GM18507 (cell line): ENCODE measurements at regions not wholly inside any gene's neighbourhood (a gene's known extent, or its start where the extent isn't known, plus 50 kb on each side); places are given as distances from the start of the nearest gene placed in this dataset.
"Not testable (repeated sequence)": the region's sequence is repeated elsewhere in the genome, so short reads cannot be mapped to it uniquely, and the experiment has no call there.

Experiments
- DNase-seq: peaks from one replicate; pipeline ENCODE4 v3.0.0; 2011; ENCODE audit warnings: low read depth; ENCODE audit not compliant: insufficient read length; ENCODE audit errors: extremely low spot score
- FAIRE-seq: peaks from 2 replicates; lab custom pipeline; 2011; peaks lifted over from hg19 to GRCh38; lab: Jason Lieb, UNC

- FAIRE-seq, result no peak
- DNase-seq, result no peak
Observed at GRCh38 chr5:32534041-32534440, 51.3 kb upstream of the SUB1 start.

- DNase-seq (no peak), FAIRE-seq (peak; percentile 56)
Observed at GRCh38 chr5:32531885-32532520, 53.4 kb upstream of the SUB1 start.

DNA sequence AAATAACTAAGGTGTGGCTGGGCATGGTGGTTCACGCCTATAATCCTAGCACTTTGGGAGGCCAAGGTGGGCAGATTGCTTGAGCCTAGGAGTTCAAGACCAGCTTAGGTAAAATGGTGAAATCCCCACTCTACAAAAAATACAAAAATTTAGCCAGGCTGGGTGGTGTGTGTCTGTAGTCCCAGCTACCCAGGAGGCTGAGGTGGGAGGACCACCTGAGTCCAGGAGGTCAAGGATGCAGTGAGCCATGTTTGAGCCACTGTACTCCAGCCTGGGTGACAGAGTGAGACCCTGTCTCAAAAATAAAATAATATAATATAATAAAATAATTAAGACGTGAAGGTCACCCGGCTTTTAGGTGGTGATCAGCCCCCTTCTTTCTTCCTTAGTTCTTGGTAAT is 58.0 kb upstream of the SUB1 start:
- FAIRE-seq, DNase-seq: not testable (repeated sequence)

DNA sequence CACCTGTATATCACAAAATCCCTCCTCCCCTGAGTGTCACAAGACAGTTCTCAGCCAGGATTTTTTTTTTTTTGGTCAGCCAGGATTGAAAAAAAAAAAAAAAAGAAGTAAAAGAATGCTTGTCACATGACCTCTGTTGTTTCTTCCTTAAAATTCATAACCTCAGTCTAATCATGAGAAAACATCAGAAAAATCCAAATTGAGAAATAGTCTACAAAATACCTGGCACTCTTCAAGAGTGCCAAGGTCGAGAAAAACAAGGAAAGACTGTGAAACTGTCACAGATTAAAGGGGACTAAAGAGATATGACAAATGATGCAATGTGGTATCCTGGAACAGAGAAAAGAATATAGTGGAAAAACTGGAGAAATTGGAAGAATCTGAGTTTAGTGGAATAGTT is 58.5 kb upstream of the SUB1 start:
- FAIRE-seq, result no peak
- DNase-seq, result no peak

DNA sequence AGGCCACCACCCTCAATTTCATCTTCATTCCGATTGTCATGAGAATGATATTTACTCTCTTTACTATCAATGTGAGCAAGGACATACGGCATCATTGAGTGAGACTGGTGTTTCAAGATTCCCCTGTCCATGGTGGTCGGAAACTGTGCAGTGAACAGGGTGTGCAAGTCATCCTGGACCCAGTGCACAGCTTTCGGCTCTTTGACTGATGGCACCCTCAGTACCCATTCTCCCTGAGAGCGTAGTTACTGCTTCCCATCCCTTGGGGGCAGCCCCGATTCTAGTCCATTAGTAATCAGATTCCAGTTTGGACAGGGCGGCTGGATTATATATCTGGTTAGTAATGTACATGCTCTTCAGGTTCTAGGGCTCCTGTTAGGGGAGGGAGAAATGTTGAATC is 61.7 kb upstream of the SUB1 start:
- FAIRE-seq, result no peak
- DNase-seq, result no peak

DNA sequence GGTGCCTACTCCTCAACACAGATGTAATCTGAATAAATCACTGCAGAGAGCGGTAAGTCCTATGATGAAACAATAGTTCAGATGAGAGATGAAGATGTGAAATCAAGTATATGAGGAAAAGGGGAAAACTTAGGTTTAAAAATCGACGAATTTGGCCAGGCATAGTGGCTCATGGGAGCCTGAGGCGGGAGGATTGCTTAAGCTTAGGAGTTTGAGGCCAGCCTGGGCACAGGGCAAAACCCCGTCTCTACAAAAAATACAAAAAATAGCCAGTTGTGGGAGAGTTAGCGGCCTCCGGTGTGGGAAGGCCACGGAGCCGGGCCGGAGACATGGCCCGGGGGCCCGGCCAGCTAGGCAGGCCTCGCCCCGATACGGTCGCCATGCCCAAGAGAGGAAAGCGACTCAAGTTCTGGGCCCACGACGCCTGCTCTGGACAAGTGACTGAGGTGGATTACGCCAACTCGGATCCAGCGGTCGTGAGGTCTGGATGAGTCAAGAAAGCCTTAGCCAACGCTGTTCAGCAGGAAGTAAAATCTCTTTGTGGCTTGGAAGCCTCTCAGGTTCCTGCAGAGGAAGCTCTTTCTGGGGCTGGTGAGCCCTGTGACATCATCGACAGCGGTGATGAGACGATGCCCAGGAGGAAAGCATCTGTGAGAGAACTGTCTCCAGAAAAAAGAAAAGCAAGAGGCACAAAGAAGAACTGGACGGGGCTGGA is 62.8 kb upstream of the SUB1 start:
- FAIRE-seq (no peak), DNase-seq (no peak)

DNA sequence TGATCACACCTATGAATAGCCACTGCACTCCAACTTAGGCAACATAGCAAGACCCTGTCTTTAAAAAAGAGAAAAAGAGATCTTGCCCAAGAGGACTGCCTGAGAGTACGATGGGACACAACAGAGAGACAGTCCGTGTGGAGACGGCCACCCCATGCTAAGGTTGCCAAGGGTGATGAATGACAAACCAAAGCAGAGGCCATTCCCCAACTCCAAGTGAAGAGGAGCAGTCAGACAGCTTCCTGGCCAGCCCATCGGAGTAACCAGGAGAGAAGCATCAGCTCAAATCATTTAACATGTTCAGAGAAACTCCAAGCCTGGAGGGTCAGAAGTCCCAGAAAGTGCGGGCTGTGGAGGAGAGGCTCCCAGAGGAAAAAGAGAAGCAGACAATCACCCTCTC is 63.9 kb upstream of the SUB1 start:
- FAIRE-seq, result no peak
- no peak for DNase-seq

DNA sequence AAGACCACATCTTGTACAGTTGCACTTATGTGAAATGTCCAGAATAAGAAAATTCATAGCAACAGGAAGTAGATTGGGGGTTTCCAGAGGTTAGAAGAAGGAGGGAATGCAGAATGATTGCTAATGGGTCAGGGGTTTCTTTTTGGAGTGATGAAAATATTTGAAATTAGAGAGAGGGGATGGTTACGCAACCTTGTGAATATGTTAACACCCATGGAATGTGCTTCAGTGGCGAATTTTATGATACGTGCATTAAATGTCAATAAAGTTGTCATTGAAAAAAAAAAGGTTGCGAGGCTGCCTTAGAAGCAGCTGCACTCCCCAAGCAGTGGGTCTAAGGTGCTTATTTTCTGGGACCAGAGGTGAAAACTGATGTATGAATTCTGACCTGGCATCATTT is 64.4 kb upstream of the SUB1 start:
- FAIRE-seq (no peak), DNase-seq (no peak)

- no peak for DNase-seq
- no peak for FAIRE-seq
Observed at GRCh38 chr5:32520356-32520755, 65.0 kb upstream of the SUB1 start.

- no peak for DNase-seq
- FAIRE-seq, result no peak
Observed at GRCh38 chr5:32519508-32519907, 65.8 kb upstream of the SUB1 start.

DNA sequence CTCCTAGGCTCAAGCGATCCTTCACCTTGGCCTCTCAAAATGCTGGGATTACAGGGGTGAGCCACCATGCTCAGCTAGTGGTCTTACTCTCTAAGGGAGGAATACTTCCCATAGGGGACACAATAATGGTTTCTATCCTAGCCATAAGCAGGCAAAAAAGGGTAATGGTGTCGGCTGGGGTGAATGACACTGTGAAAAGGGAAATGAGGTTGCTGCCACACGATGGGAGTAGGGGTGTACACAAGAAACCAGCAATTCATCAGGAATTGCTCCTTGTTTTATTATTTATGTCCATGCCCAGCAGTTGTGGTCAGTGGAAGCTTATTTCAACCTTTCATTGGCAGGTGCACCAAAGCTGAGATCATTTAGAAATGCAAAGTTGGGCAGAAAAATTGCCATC is 70.3 kb upstream of the ZFR start:
- DNase-seq, result no peak
- no peak for FAIRE-seq

DNA sequence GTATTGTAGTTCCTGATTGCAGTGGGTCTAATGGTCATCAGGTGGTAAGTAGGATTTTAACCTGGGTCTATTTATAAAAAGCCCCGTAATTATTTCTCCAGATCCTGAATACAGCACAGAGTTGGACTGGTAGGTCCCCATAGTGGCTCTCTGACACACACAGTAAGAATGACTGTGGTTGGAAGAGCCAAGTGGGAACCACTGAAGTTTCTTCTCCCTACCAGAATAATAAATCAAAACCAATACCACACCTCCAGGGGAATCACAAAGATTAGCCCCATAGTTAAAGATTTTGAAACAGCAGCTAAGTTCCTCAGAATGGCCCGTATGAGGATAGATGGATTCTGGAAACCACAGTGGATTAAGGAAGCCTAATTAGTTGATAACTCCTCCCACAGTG is 68.4 kb upstream of the ZFR start:
- DNase-seq (no peak), FAIRE-seq (no peak)

DNA sequence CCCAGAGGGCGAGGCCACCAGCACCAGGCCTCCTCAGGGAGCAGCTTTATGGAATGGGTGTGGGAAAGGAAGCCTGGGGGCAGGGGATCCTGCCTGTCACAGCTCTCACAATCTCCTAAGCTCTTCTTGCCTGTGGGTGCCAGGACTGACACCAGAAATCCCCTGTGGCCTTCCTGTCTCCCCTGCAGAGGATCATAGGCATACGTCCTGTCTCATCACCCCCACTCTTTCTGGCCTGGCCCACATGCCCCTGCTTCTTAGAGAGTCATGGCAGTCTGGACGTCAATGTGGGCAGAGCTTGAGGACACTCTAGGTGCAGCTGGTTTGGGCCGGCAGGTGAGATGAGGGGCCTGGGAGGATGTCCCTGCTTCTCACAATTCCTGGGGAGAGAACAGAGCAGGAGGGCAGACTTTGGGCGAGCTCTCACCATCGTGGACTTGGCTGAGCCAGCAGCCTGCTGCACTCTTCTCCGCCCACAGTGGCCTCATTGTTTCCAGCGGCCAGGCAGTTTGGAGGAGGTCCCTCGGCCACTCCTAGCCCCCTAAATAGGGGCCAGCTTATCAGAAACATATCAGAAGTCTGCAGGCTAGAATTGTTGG is 67.3 kb upstream of the ZFR start:
- FAIRE-seq (no peak), DNase-seq (no peak)

GRCh38 chr5:32510860-32511259 is 66.3 kb upstream of the ZFR start:
- no peak for FAIRE-seq

GRCh38 chr5:32508806-32509805 is 64.6 kb upstream of the ZFR start:
- FAIRE-seq, result no peak
- DNase-seq, result no peak

More at GRCh38 chr5:32510860-32511259, 66.3 kb upstream of the ZFR start:
- DNase-seq, result no peak

DNA sequence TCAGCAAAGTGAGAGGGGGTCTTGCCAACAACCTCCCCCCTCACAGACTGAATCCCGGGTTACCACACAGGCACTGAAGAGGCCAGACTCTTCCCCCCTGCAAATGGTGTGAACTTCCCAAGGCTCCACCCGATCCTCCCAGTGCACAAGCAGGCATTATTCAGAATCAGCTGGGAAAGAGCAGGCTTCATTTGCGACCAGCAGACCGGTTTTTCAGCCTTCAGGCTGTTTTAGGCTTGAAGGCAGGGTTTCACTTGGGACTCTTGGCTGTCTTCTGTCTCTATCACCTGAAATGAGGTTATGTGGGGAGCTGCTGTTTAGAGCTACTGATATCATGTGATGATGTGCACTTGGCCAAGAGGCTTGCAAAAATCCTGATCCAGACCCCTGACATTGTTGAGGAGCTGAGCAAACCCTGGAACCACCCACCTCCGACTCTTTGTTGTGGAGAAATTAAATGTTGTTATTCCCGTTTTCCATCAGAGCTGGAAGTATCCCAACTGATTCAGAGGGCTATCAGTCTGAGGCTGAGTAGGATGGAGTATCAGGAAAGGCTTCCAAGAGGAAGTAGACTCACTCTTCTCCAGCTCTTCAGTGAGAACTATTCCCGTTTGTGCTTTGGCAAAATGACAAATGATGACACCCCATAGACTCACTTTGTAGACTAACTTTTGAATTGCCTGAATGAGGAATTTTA is 63.3 kb upstream of the ZFR start:
- DNase-seq (no peak), FAIRE-seq (no peak)

DNA sequence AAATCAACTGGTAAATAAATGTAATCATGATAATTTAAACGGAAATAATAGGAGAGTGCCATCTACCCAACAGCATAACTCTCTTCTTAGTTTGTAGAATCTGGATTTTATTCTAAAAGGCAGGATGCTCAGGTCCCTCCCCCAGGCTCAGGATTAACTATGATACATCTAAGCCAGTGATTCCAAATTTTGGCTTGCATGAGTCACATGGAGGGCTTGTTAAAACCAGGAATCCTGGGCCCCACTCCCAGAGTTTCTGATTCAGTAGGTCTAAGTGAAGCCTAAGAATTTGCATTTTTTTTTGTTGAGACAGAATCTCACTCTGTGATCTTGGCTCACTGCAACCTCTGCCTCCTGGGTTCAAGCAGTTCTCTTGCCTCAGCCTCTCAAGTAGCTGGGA is 62.3 kb upstream of the ZFR start:
- FAIRE-seq (no peak), DNase-seq (no peak)

GRCh38 chr5:32506201-32506661 is 61.7 kb upstream of the ZFR start:
- DNase-seq (no peak), FAIRE-seq (no peak)

GRCh38 chr5:32505756-32506155 is 61.2 kb upstream of the ZFR start:
- DNase-seq (no peak), FAIRE-seq (no peak)
